ENCODE measurements at regions not wholly inside any gene's neighbourhood (a gene's known extent, or its start where the extent isn't known, plus 50 kb on each side); places are given as distances from the start of the nearest gene placed in this dataset.

DNA sequence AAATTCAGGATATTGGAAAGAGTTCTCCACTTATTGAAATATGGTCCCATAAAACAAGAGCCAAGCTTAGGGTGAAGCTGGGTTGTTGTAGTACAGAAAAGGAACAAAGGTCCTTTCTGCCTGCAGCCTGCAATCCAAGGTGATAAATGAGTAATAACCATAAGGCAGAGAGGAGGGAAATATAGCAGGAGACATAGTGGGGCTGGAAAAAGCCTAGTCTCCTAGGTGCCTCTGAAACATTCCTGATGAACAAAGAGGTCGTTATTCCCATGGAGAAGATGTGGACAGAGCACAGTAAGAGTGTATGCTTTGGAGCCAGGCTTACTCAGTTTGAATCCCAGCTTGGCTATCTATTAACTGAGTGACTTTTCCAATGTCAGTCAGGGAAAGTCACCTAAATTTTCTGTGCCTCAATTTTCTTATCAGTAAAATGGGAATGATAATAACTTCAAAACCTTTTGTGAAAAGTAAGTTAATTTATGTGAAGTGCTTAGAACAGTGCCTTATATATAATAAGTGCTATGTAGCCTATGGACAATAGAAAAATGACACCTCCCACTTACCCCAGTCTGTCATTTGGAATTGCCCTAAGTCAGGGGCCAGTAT, 110.8 kb upstream of the GRIN3A start:
- Histone ChIP-seq H3F3A (ENCODE audit: low read depth) (no peaks in the 10 kb centered on the region), H3K36me3 (no peaks in the 10 kb centered on the region), H3K9me3 (ENCODE audit: low read depth) (no peaks in the 10 kb centered on the region), H3K79me2 (ENCODE audit: low read depth) (no peaks in the 10 kb centered on the region), H3K9ac (no peak overlapping the region), H3K27me3 (no peaks in the 10 kb centered on the region), H4K20me1 (ENCODE audit: low read depth) (no peaks in the 10 kb centered on the region), H2AFZ (replicated peaks) (no peak overlapping the region), H3K4me3 (no peak overlapping the region), H3K4me2 (no peak overlapping the region), H3K4me1 (no peaks in the 10 kb centered on the region), H3K27ac (no peak overlapping the region)
- no peak overlapping the region for H3K27ac Mint-ChIP-seq
- H3K36me3 Mint-ChIP-seq, result no peaks in the 10 kb centered on the region
- TF ChIP-seq EZH2 (IDR thresholded peaks at IDR 0.05) (no peak), EZH2phosphoT487 (IDR thresholded peaks at IDR 0.05) (no peak)
- TF ChIP-seq, protein P1, sequence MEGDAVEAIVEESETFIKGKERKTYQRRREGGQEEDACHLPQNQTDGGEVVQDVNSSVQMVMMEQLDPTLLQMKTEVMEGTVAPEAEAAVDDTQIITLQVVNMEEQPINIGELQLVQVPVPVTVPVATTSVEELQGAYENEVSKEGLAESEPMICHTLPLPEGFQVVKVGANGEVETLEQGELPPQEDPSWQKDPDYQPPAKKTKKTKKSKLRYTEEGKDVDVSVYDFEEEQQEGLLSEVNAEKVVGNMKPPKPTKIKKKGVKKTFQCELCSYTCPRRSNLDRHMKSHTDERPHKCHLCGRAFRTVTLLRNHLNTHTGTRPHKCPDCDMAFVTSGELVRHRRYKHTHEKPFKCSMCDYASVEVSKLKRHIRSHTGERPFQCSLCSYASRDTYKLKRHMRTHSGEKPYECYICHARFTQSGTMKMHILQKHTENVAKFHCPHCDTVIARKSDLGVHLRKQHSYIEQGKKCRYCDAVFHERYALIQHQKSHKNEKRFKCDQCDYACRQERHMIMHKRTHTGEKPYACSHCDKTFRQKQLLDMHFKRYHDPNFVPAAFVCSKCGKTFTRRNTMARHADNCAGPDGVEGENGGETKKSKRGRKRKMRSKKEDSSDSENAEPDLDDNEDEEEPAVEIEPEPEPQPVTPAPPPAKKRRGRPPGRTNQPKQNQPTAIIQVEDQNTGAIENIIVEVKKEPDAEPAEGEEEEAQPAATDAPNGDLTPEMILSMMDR (IDR thresholded peaks at IDR 0.05), result no peak
- H3K9me3 Mint-ChIP-seq, result peaks cover 4% of the 10 kb centered on the region
- peaks cover 15% of the 10 kb centered on the region for H3K4me1 Mint-ChIP-seq
- DNase-seq (ENCODE audit: low spot score), result no peak
- no peaks in the 10 kb centered on the region for H3K27me3 Mint-ChIP-seq (ENCODE audit: insufficient read depth, low read depth)
- H3K4me3 Mint-ChIP-seq, result no peak overlapping the region

DNA sequence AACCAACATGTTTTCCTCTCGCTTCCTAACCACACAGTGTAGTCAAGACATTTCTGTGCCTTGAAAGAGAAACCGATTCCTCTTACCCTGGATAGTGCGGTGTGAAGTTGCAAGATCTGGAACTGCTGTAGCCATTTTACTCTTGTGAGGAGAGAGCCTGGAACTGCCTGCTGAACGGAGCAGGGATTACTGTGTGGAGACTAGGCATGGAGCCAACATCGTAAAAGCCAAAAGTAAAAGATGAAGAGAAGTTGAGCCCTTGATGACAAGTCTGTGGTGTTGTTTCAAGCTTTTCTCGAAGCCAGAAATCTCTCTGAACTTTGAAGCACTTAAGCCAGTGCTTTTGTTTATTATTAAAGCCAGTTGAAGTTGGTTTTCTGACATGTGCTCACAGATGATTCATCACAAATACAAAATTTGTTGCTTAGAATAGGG, 110.1 kb upstream of the GRIN3A start:
- H3K4me1 ChIP-seq, result no peaks in the 10 kb centered on the region
- no peaks in the 10 kb centered on the region for H3K27me3 ChIP-seq
- no peaks in the 10 kb centered on the region for H3K9me3 ChIP-seq (ENCODE audit: low read depth)
- H3K4me3 ChIP-seq, result no peak overlapping the region
- Mint-ChIP-seq H3K27ac (no peak overlapping the region), H3K27me3 (ENCODE audit: insufficient read depth, low read depth) (no peaks in the 10 kb centered on the region), H3K9me3 (peaks cover 4% of the 10 kb centered on the region), H3K4me3 (no peak overlapping the region), H3K4me1 (peaks cover 15% of the 10 kb centered on the region), H3K36me3 (no peaks in the 10 kb centered on the region)
- no peaks in the 10 kb centered on the region for H3K36me3 ChIP-seq
- DNase-seq (ENCODE audit: low spot score), result no peak
- no peak overlapping the region for H3K27ac ChIP-seq
- no peak overlapping the region for H3K9ac ChIP-seq
- no peaks in the 10 kb centered on the region for H4K20me1 ChIP-seq (ENCODE audit: low read depth)
- no peak overlapping the region for H3K4me2 ChIP-seq
- no peak for TF ChIP-seq EZH2 (IDR thresholded peaks at IDR 0.05)
- TF ChIP-seq, protein P1 (IDR thresholded peaks at IDR 0.05), result no peak
- TF ChIP-seq EZH2phosphoT487 (IDR thresholded peaks at IDR 0.05), result no peak
- H2AFZ ChIP-seq (replicated peaks), result no peak overlapping the region
- H3F3A ChIP-seq (ENCODE audit: low read depth), result no peaks in the 10 kb centered on the region
- H3K79me2 ChIP-seq (ENCODE audit: low read depth), result no peaks in the 10 kb centered on the region

DNA sequence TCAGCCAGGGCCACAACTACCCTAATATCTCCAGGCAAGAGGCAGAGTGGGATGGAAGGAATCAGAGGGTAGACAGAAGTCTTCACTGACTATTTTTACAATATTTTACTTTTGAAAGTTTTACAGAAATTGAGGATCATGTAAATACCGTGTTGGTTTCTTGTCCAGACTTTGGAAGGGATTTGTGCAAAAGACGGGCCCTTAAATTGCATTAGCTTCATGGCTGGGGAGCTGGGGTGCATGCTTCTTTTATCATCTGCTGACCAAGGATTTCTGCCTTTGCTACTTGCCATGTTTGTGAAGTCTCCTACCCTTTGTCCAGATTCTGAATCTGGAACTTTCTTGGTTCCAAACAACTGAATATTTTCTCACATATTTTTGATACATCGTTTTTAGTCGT, 107.7 kb upstream of the GRIN3A start:
- H3K36me3 Mint-ChIP-seq, result no peaks in the 10 kb centered on the region
- Histone ChIP-seq H3K79me2 (ENCODE audit: low read depth) (no peaks in the 10 kb centered on the region), H3K4me1 (no peaks in the 10 kb centered on the region), H4K20me1 (ENCODE audit: low read depth) (no peaks in the 10 kb centered on the region), H3K27ac (no peak overlapping the region), H3K9ac (no peak overlapping the region), H3F3A (ENCODE audit: low read depth) (no peaks in the 10 kb centered on the region), H3K36me3 (no peaks in the 10 kb centered on the region), H3K9me3 (ENCODE audit: low read depth) (no peaks in the 10 kb centered on the region), H2AFZ (replicated peaks) (no peak overlapping the region), H3K4me3 (no peak overlapping the region), H3K4me2 (no peak overlapping the region), H3K27me3 (no peaks in the 10 kb centered on the region)
- no peaks in the 10 kb centered on the region for H3K9me3 Mint-ChIP-seq
- H3K4me1 Mint-ChIP-seq, result peaks cover 15% of the 10 kb centered on the region
- no peak overlapping the region for H3K4me3 Mint-ChIP-seq
- TF ChIP-seq EZH2 (IDR thresholded peaks at IDR 0.05), result no peak
- no peak for TF ChIP-seq EZH2phosphoT487 (IDR thresholded peaks at IDR 0.05)
- TF ChIP-seq, protein P1 (IDR thresholded peaks at IDR 0.05), result no peak
- peaks cover 2% of the 10 kb centered on the region for H3K27me3 Mint-ChIP-seq (ENCODE audit: insufficient read depth, low read depth)
- no peak overlapping the region for H3K27ac Mint-ChIP-seq
- no peak for DNase-seq (ENCODE audit: low spot score)

Measured in neural progenitor cell (in vitro differentiated cells).